ENCODE measurements at regions not wholly inside any gene's neighbourhood (a gene's known extent, or its start where the extent isn't known, plus 50 kb on each side); places are given as distances from the start of the nearest gene placed in this dataset.

- no peak overlapping the region for H3K4me3 ChIP-seq (ENCODE audit: insufficient read depth, low read depth, low read length, poor library complexity, severe bottlenecking)
- H3K9me3 ChIP-seq (ENCODE audit: control insufficient read depth, low read length), result no peaks in the 10 kb centered on the region
- H3K27me3 ChIP-seq (replicated peaks; ENCODE audit: control insufficient read depth, insufficient read depth, low read length, poor library complexity, severe bottlenecking), result no peaks in the 10 kb centered on the region
- peaks cover 2% of the 10 kb centered on the region for H3K4me1 ChIP-seq (ENCODE audit: control insufficient read depth, insufficient read depth, low read length, poor library complexity, severe bottlenecking)
- no peak overlapping the region for H3K27ac ChIP-seq (ENCODE audit: insufficient read depth, low read length, poor library complexity, severe bottlenecking)
- no peaks in the 10 kb centered on the region for H3K36me3 ChIP-seq (ENCODE audit: control insufficient read depth, insufficient read depth, low read length)
- DNase-seq, result no peak
These were observed 105.8 kb downstream of the UTRN start for GRCh38 chr6:144390886-144391285.

DNA sequence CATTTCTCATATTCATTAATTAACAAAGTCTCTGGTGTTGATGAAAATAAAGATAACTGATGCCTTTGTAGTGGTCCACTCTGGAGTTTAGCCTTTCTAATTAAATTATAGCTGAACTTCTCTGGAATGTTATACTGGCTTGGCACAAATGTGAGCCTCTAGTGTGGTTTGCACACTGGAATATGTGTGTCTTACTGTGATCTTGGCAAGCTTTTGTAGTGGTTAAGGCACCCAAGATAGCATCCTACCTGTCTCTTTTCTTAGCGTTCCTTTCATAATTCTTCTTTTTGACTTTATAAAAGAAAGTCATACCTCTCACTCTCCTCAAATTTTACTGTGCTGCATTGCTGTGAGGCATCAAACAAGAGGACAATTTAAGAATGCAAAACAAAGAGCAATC is 107.4 kb downstream of the UTRN start:
- Histone ChIP-seq H3K9me3 (ENCODE audit: control insufficient read depth, low read length) (no peaks in the 10 kb centered on the region), H3K36me3 (ENCODE audit: control insufficient read depth, insufficient read depth, low read length) (no peaks in the 10 kb centered on the region), H3K27ac (ENCODE audit: insufficient read depth, low read length, poor library complexity, severe bottlenecking) (no peak overlapping the region), H3K27me3 (replicated peaks; ENCODE audit: control insufficient read depth, insufficient read depth, low read length, poor library complexity, severe bottlenecking) (no peaks in the 10 kb centered on the region), H3K4me1 (ENCODE audit: control insufficient read depth, insufficient read depth, low read length, poor library complexity, severe bottlenecking) (peaks cover 2% of the 10 kb centered on the region), H3K4me3 (ENCODE audit: insufficient read depth, low read depth, low read length, poor library complexity, severe bottlenecking) (no peak overlapping the region)
- DNase-seq, result no peak

DNA sequence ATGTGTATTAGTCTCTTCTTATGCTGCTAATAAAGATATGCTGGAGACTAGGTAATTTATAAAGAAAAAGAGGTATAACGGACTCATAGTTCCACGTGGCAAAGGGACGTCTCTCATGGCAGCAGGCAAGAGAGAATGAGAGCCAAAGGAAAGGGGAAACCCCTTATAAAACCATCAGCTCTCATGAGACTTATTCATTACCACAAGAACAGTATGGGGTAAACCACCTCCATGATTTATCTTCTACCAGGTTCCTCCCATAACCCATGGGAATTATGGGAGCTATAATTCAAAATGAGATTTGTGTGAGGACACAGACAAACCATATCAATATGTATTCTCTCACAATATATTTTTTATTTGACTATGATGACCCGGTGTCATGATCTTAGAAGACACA is 109.1 kb downstream of the UTRN start:
- H3K36me3 ChIP-seq (ENCODE audit: control insufficient read depth, insufficient read depth, low read length), result no peaks in the 10 kb centered on the region
- no peaks in the 10 kb centered on the region for H3K27me3 ChIP-seq (replicated peaks; ENCODE audit: control insufficient read depth, insufficient read depth, low read length, poor library complexity, severe bottlenecking)
- DNase-seq, result no peak
- H3K4me1 ChIP-seq (ENCODE audit: control insufficient read depth, insufficient read depth, low read length, poor library complexity, severe bottlenecking), result peaks cover 2% of the 10 kb centered on the region
- no peak overlapping the region for H3K27ac ChIP-seq (ENCODE audit: insufficient read depth, low read length, poor library complexity, severe bottlenecking)
- no peaks in the 10 kb centered on the region for H3K9me3 ChIP-seq (ENCODE audit: control insufficient read depth, low read length)
- H3K4me3 ChIP-seq (ENCODE audit: insufficient read depth, low read depth, low read length, poor library complexity, severe bottlenecking), result no peak overlapping the region

DNA sequence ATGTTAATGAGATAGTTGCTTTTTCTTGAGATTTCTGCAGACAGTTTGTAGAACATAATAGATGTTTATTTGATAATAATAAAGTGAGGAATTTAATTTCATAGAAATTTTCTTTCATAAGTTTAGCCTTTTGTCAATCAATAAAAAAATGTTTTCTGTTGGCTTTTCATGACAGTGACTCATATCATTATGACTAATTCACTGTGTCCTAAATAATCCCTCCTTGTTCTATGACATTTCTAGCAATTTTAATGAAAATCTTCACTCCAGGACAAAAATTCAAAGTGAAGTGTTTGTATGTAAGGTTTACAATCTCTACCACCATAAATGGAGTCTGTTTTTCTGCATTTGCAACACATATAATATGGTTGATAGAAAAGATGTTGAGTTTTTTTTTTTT is 109.9 kb downstream of the UTRN start:
- H3K27ac ChIP-seq (ENCODE audit: insufficient read depth, low read length, poor library complexity, severe bottlenecking), result no peak overlapping the region
- no peaks in the 10 kb centered on the region for H3K27me3 ChIP-seq (replicated peaks; ENCODE audit: control insufficient read depth, insufficient read depth, low read length, poor library complexity, severe bottlenecking)
- H3K36me3 ChIP-seq (ENCODE audit: control insufficient read depth, insufficient read depth, low read length), result no peaks in the 10 kb centered on the region
- no peak overlapping the region for H3K4me3 ChIP-seq (ENCODE audit: insufficient read depth, low read depth, low read length, poor library complexity, severe bottlenecking)
- H3K9me3 ChIP-seq (ENCODE audit: control insufficient read depth, low read length), result no peaks in the 10 kb centered on the region
- peaks cover 2% of the 10 kb centered on the region for H3K4me1 ChIP-seq (ENCODE audit: control insufficient read depth, insufficient read depth, low read length, poor library complexity, severe bottlenecking)
- DNase-seq, result no peak

GRCh38 chr6:144395826-144396225 is 110.7 kb downstream of the UTRN start:
- H3K4me1 ChIP-seq (ENCODE audit: control insufficient read depth, insufficient read depth, low read length, poor library complexity, severe bottlenecking), result peaks cover 2% of the 10 kb centered on the region
- no peak for DNase-seq
- H3K9me3 ChIP-seq (ENCODE audit: control insufficient read depth, low read length), result no peaks in the 10 kb centered on the region
- H3K27me3 ChIP-seq (replicated peaks; ENCODE audit: control insufficient read depth, insufficient read depth, low read length, poor library complexity, severe bottlenecking), result no peaks in the 10 kb centered on the region
- H3K27ac ChIP-seq (ENCODE audit: insufficient read depth, low read length, poor library complexity, severe bottlenecking), result no peak overlapping the region
- H3K4me3 ChIP-seq (ENCODE audit: insufficient read depth, low read depth, low read length, poor library complexity, severe bottlenecking), result no peak overlapping the region
- H3K36me3 ChIP-seq (ENCODE audit: control insufficient read depth, insufficient read depth, low read length), result no peaks in the 10 kb centered on the region

GRCh38 chr6:144397141-144397540 is 112.0 kb downstream of the UTRN start:
- no peaks in the 10 kb centered on the region for H3K36me3 ChIP-seq (ENCODE audit: control insufficient read depth, insufficient read depth, low read length)
- no peaks in the 10 kb centered on the region for H3K27me3 ChIP-seq (replicated peaks; ENCODE audit: control insufficient read depth, insufficient read depth, low read length, poor library complexity, severe bottlenecking)
- no peak for DNase-seq
- H3K4me1 ChIP-seq (ENCODE audit: control insufficient read depth, insufficient read depth, low read length, poor library complexity, severe bottlenecking), result peaks cover 2% of the 10 kb centered on the region
- no peaks in the 10 kb centered on the region for H3K9me3 ChIP-seq (ENCODE audit: control insufficient read depth, low read length)
- no peak overlapping the region for H3K4me3 ChIP-seq (ENCODE audit: insufficient read depth, low read depth, low read length, poor library complexity, severe bottlenecking)
- H3K27ac ChIP-seq (ENCODE audit: insufficient read depth, low read length, poor library complexity, severe bottlenecking), result no peak overlapping the region

DNA sequence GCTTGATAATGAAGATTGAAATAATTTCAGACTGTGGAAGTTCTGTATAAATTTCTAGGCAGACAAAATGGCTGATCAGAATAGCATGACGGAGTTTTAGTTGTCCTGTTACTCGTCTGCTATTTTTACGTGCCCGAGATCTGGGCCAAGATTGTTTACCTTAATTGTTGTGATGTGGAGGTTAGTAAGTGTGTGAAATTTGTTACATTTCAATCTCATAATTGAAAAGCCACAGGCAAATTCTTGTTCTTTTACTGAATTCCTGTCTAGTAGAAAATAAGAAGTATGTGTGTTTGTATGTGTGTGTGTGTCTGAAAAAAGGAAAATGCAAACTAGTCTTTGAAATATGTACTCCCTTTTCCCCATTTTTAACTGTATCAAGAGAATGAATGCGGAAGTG is 115.2 kb downstream of the UTRN start:
- DNase-seq, result no peak
- Histone ChIP-seq H3K9me3 (ENCODE audit: control insufficient read depth, low read length) (no peaks in the 10 kb centered on the region), H3K27ac (ENCODE audit: insufficient read depth, low read length, poor library complexity, severe bottlenecking) (no peak overlapping the region), H3K27me3 (replicated peaks; ENCODE audit: control insufficient read depth, insufficient read depth, low read length, poor library complexity, severe bottlenecking) (no peaks in the 10 kb centered on the region), H3K4me3 (ENCODE audit: insufficient read depth, low read depth, low read length, poor library complexity, severe bottlenecking) (no peak overlapping the region), H3K4me1 (ENCODE audit: control insufficient read depth, insufficient read depth, low read length, poor library complexity, severe bottlenecking) (no peaks in the 10 kb centered on the region), H3K36me3 (ENCODE audit: control insufficient read depth, insufficient read depth, low read length) (no peaks in the 10 kb centered on the region)

- no peaks in the 10 kb centered on the region for H3K9me3 ChIP-seq (ENCODE audit: control insufficient read depth, low read length)
- no peak overlapping the region for H3K27ac ChIP-seq (ENCODE audit: insufficient read depth, low read length, poor library complexity, severe bottlenecking)
- no peaks in the 10 kb centered on the region for H3K4me1 ChIP-seq (ENCODE audit: control insufficient read depth, insufficient read depth, low read length, poor library complexity, severe bottlenecking)
- no peaks in the 10 kb centered on the region for H3K27me3 ChIP-seq (replicated peaks; ENCODE audit: control insufficient read depth, insufficient read depth, low read length, poor library complexity, severe bottlenecking)
- DNase-seq, result no peak
- no peak overlapping the region for H3K4me3 ChIP-seq (ENCODE audit: insufficient read depth, low read depth, low read length, poor library complexity, severe bottlenecking)
- H3K36me3 ChIP-seq (ENCODE audit: control insufficient read depth, insufficient read depth, low read length), result no peaks in the 10 kb centered on the region
These were observed 116.9 kb downstream of the UTRN start for GRCh38 chr6:144401736-144402733.

DNA sequence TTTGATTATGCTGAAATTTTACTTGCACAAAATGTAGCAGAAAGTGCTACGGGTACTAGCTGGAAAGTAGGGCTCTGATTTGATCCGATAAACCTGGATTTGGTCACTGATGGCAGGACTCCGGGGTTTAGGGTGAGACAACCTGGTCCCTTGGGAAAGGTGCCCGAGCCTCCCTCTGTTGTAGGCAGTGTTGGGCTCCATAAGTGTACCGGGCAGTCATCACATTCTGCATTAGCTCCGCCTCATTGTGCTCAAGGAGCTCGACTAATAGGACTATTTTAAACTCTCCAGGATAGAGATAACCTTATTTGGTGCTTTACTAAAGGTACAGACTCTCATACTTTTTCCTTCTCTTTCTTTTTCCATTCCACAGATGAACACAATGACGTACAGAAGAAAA is 117.6 kb downstream of the UTRN start:
- DNase-seq, result no peak
- Histone ChIP-seq H3K9me3 (ENCODE audit: control insufficient read depth, low read length) (no peaks in the 10 kb centered on the region), H3K36me3 (ENCODE audit: control insufficient read depth, insufficient read depth, low read length) (no peaks in the 10 kb centered on the region), H3K4me1 (ENCODE audit: control insufficient read depth, insufficient read depth, low read length, poor library complexity, severe bottlenecking) (no peaks in the 10 kb centered on the region), H3K27me3 (replicated peaks; ENCODE audit: control insufficient read depth, insufficient read depth, low read length, poor library complexity, severe bottlenecking) (no peaks in the 10 kb centered on the region), H3K27ac (ENCODE audit: insufficient read depth, low read length, poor library complexity, severe bottlenecking) (no peak overlapping the region), H3K4me3 (ENCODE audit: insufficient read depth, low read depth, low read length, poor library complexity, severe bottlenecking) (no peak overlapping the region)

DNA sequence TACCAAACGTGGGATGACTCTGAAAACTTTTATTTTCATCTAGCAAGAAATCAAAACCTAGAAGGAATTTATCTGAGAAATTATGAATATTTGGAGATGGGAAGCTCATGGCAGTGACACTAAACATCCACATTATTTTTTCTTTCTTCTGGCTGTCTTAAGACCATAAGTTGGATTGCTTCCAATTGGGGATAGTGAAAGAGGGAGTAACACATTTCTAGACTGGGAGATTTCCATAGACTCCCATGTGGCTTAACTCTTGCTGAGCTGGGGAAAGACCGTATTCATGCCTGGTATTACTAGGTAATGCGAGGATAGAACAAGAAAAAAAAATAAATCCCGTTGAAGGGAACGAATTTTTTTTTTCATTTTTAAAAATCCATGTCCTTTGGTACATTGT is 120.0 kb downstream of the UTRN start:
- no peak for DNase-seq
- no peaks in the 10 kb centered on the region for H3K36me3 ChIP-seq (ENCODE audit: control insufficient read depth, insufficient read depth, low read length)

More for the DNA sequence above, 120.0 kb downstream of the UTRN start:
- no peak overlapping the region for H3K4me3 ChIP-seq (ENCODE audit: insufficient read depth, low read depth, low read length, poor library complexity, severe bottlenecking)
- H3K9me3 ChIP-seq (ENCODE audit: control insufficient read depth, low read length), result no peaks in the 10 kb centered on the region
- no peaks in the 10 kb centered on the region for H3K4me1 ChIP-seq (ENCODE audit: control insufficient read depth, insufficient read depth, low read length, poor library complexity, severe bottlenecking)
- no peaks in the 10 kb centered on the region for H3K27me3 ChIP-seq (replicated peaks; ENCODE audit: control insufficient read depth, insufficient read depth, low read length, poor library complexity, severe bottlenecking)
- no peak overlapping the region for H3K27ac ChIP-seq (ENCODE audit: insufficient read depth, low read length, poor library complexity, severe bottlenecking)

Measured in effector memory CD4-positive, alpha-beta T cell (primary cell).